Thymus (tissue), 11 donors: ENCODE measurements at regions not wholly inside any gene's neighbourhood (a gene's known extent, or its start where the extent isn't known, plus 50 kb on each side); places are given as distances from the start of the nearest gene placed in this dataset.

Source experiments
- DNase-seq, 9 donors: peaks; one replicate each; pipeline ENCODE4 v3.0.0-alpha.2; 2013; ENCODE audit warnings: low spot score in 9 of 9, low read depth in 6 of 9, missing footprints in 1 of 9
- H3K27ac ChIP-seq, 2 donors: one replicate each; pipeline ENCODE4 v1.5.1; 2013; ENCODE audit warnings: control low read depth in 1 of 2, low read depth in 1 of 2, low read length in 1 of 2, mild to moderate bottlenecking in 1 of 2, moderate library complexity in 1 of 2
- H3K27me3 ChIP-seq, 2 donors: one replicate each; pipeline ENCODE4 v1.5.1; 2013; ENCODE audit warnings: low read length in 1 of 2; ENCODE audit not compliant: control insufficient read depth in 2 of 2, insufficient read depth in 1 of 2
- H3K36me3 ChIP-seq, 2 donors: one replicate each; pipeline ENCODE4 v1.5.1; 2013; ENCODE audit warnings: low read length in 1 of 2, mild to moderate bottlenecking in 1 of 2, moderate library complexity in 1 of 2; ENCODE audit not compliant: control insufficient read depth in 2 of 2, insufficient read depth in 2 of 2
- H3K4me1 ChIP-seq, 2 donors: one replicate each; pipeline ENCODE4 v1.5.1; 2013; ENCODE audit warnings: low read length in 2 of 2; ENCODE audit not compliant: control insufficient read depth in 2 of 2, insufficient read depth in 2 of 2
- H3K4me3 ChIP-seq, 2 donors: one replicate each; pipeline ENCODE4 v1.5.1; 2013; ENCODE audit warnings: low read length in 2 of 2, control low read depth in 1 of 2, mild to moderate bottlenecking in 1 of 2
- H3K9me3 ChIP-seq, 2 donors: one replicate each; pipeline ENCODE4 v1.5.1; 2013; ENCODE audit warnings: low read length in 1 of 2, mild to moderate bottlenecking in 1 of 2; ENCODE audit not compliant: control insufficient read depth in 2 of 2, insufficient read depth in 1 of 2
- WGBS: extraction: QIAGEN DNeasy Blood & Tissue Kit; methylation state at CpG from one replicate; pipeline ENCODE4 v1.1.7; 2013; 5-methylcytosine and 5-hydroxymethylcytosine counted together
- donor health status: healthy.

DNA sequence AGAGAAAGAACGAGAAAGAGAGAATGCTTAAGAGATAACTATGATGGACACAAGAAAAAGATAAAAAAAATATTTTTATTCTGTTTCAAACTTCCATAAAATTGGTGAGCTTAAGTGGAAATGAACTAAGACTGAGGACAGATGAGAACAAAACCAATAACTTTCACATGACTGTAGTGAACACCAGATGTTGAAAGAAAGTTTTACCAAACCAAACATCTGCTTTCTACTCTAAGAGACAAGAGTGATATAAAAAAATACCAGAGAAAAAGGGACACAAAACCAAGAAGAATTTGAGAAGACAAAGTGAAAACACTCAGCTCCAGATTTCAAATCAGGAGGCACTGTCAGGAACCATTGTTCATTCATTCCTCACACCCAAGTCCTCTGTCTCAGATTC, 147.9 kb downstream of the IMPG2 start:
- Histone ChIP-seq H3K36me3 (no peaks in the 10 kb centered on the region), H3K9me3 (no peaks in the 10 kb centered on the region), H3K27me3 (no peaks in the 10 kb centered on the region), H3K4me3 (no peak overlapping the region), H3K4me1 (no peaks in the 10 kb centered on the region), H3K27ac (no peak overlapping the region)
- DNase-seq = no peak
- WGBS = 90% methylated on average over 1 of the region's 1 CpG

DNA sequence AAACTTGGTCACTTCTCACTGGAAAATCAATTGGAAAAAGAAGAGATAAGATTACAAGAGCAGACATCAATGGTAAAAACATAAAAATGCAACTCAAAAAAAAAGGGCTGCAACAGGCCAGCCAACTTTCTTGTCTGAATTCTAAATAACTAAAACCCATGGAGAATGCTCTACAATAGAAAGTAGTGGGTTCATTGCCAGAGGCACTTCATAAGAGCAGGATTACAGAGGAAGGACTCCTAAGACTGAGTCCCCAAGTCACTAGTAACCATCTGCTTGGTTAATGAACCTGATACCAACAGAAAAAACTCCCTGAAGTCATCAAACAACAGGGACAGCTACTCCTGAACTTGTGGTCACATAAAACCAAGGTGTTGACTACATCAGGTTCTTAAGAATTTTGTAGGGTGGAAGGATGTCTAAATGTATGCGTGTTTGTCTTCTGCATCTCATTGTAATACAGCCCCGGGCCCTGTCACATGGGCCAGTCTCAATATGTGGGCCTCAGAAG, 148.6 kb downstream of the IMPG2 start:
- Histone ChIP-seq H3K4me3 (no peak overlapping the region), H3K27me3 (no peaks in the 10 kb centered on the region), H3K27ac (no peak overlapping the region), H3K4me1 (no peaks in the 10 kb centered on the region), H3K36me3 (no peaks in the 10 kb centered on the region), H3K9me3 (no peaks in the 10 kb centered on the region)
- no peak for DNase-seq
- 95% methylated on average over 2 of the region's 2 CpGs for WGBS

DNA sequence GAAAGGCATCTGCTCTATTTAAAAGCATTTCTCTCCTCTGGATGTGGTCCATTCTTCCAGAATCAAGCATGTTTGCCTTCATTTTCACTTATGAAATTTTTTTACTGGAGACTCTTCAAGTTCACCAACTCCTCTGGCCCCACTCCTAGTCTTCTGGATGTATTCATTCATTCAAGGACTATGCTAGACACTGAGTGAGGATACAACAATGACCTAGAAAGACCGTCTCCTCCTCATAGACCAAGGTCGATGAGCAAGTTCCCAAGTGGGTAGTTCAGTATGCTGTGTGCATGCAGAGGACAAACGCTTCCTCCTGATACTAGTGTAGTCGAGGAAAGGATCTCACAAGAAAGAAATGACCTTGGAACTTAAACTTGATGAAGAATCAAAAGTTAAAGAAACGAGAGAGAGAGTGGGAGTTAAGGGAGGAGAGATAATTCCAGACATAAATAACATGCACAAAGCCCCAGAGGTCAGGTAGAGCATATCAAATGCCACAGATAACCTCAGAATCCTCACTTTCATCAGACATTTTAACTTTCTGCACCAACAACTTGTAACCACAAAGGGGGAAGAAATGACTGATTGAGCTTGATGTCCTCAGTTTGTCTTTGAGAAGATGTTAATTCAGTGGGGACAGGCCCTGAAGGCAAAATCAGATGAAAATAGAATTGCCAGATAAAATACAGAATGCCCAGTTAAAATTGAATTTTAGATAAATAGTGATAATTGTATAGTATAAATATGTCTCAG, 149.4 kb downstream of the IMPG2 start:
- H3K4me3 ChIP-seq = no peak overlapping the region
- no peaks in the 10 kb centered on the region for H3K9me3 ChIP-seq
- H3K27ac ChIP-seq = no peak overlapping the region
- no peak for DNase-seq
- no peaks in the 10 kb centered on the region for H3K27me3 ChIP-seq
- 94% methylated on average over 5 of the region's 5 CpGs for WGBS
- H3K36me3 ChIP-seq = no peaks in the 10 kb centered on the region
- no peaks in the 10 kb centered on the region for H3K4me1 ChIP-seq

DNA sequence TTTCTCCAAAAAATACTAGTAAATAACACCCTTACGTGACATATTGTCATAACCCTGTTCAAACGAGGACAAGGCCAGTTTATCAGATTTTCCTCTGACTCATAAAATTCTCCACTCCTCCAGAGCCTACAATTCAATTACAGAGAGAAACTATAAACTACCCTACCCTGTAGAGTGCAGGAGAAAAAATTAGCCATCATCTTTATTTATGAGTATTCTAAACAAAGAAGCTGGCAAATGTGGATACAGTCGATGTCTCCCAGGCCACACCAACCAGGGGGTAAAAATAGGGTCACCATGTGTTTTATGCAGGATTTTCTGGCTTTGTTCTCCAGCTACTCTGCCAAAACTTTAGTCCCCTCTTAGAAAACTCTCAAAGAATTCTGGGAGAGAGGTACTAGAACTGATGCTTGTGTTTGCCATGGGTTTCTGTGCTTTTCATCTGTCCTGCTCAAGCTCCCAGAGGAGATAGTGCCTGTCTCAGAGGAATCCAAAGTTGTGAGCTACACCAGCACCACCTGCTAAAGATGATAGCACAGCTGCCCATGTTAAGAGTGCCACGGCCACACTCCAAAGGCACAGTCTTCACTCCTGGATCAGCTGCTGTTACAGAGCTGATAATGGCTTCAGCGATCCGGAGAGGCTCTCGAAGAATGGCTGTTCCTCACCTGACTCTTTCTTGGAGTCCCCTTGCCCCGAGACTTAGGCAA, 150.2 kb downstream of the IMPG2 start:
- no peaks in the 10 kb centered on the region for H3K27me3 ChIP-seq
- H3K4me3 ChIP-seq = no peak overlapping the region
- H3K4me1 ChIP-seq = no peaks in the 10 kb centered on the region
- H3K36me3 ChIP-seq = no peaks in the 10 kb centered on the region
- 93% methylated on average over 8 of the region's 8 CpGs for WGBS
- no peaks in the 10 kb centered on the region for H3K9me3 ChIP-seq
- H3K27ac ChIP-seq = no peak overlapping the region
- DNase-seq = no peak

DNA sequence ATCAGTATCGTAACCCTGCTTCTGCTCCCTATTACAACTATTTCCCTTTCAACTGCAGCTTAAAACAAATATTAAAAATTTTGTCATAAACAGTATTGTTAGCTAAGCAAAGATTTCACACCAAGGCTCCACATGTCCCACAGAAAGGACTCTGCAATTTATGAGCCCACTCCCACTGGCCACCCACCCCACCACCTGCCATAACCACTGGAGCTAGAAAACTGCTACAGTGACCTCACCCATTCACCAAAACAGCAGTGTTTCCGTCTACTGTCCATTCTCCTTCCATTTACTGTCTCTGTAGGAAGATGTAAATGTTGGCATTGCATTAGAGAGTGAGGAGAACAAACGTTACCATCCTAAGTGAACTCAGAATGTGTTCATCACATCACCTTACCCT, 150.9 kb downstream of the IMPG2 start:
- no peak overlapping the region for H3K27ac ChIP-seq
- WGBS = 93% methylated on average over 3 of the region's 3 CpGs
- H3K9me3 ChIP-seq = no peaks in the 10 kb centered on the region
- H3K36me3 ChIP-seq = no peaks in the 10 kb centered on the region
- H3K4me3 ChIP-seq = no peak overlapping the region
- DNase-seq = no peak
- no peaks in the 10 kb centered on the region for H3K27me3 ChIP-seq
- H3K4me1 ChIP-seq = no peaks in the 10 kb centered on the region

DNA sequence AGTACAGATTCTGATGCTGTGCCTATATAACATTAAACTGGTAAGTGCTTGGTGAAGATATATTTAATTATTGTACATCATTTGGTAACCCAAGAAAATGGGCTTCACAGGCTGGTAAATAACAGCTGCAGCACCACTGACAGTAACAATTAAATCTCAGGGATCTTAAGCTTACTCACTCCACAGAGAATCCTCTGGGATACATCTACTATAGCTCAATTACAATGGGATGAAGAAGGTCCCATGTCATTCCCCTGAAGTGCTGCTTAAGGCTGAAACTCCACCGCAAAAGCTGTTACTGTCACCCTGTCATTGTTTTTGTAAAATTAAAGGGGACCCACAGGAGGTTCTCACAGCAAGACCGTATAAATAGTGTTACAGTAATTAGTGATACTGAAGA, 153.0 kb downstream of the IMPG2 start:
- Histone ChIP-seq H3K4me3 (no peak overlapping the region), H3K36me3 (no peaks in the 10 kb centered on the region), H3K9me3 (no peaks in the 10 kb centered on the region), H3K4me1 (no peaks in the 10 kb centered on the region), H3K27me3 (no peaks in the 10 kb centered on the region), H3K27ac (no peak overlapping the region)
- WGBS = 97% methylated on average over 2 of the region's 2 CpGs
- DNase-seq = no peak

DNA sequence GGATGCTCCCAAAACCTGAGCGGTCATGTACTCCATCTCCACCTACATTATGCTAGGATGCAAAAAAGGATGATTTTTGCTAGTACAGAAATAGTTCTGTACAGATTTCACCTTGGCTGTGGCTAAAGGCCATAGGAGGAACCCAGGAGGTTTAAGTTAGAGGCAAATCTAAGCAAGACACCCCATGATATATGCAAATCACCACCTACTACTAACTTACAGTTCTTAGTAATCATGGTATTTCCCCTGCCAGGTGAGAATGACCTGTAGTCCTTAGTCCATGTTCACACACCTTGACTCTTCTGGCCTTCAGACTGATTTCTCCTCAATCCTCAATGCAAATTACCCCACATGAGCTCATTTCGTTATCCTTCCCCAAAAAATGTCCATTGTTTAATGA, 154.2 kb downstream of the IMPG2 start:
- WGBS = 87% methylated on average over 2 of the region's 2 CpGs
- no peak for DNase-seq

DNA sequence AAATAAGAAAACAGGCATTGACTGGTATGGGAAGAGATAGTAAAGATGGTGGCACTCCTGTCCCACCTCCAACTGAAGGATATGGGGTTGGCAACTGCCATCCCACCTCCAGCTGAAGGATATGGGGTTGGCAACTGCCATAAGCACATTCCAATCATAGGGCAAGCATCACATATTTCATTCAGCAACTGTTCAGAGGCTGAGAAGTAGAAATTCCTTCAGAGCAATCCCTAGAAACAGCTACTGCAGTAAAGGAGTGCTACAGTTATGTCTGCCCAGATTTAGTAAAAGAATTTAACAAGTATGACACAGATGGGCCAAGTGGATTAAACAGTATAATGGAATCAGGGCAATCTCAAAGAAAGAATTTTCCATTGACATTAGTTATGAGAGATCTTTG, 156.8 kb downstream of the IMPG2 start:
- Histone ChIP-seq H3K36me3 (no peaks in the 10 kb centered on the region), H3K4me3 (no peak overlapping the region), H3K9me3 (no peaks in the 10 kb centered on the region), H3K4me1 (no peaks in the 10 kb centered on the region), H3K27me3 (no peaks in the 10 kb centered on the region), H3K27ac (no peak overlapping the region)
- DNase-seq = no peak

More for the DNA sequence above, 154.2 kb downstream of the IMPG2 start:
- Histone ChIP-seq H3K36me3 (no peaks in the 10 kb centered on the region), H3K9me3 (no peaks in the 10 kb centered on the region), H3K4me3 (no peak overlapping the region), H3K4me1 (no peaks in the 10 kb centered on the region), H3K27me3 (no peaks in the 10 kb centered on the region), H3K27ac (no peak overlapping the region)

DNA sequence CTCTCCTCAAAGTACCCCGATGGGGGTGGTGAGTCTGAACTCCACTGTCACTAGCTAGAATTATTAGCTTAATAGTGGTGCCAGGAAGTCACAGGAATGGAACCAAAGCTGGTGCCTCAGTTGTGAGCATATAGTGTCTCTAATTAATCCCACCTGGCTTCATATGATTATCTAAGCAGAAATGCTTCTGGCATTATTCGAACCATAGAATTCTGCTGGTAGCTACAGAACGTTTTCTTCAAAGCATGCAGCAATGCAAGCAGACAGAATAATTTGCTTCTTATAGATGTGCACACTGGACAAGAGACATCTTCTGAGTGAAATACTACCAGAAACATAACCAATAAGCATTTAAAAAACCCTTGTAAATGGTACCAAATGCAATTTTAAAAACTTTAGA, 160.9 kb downstream of the IMPG2 start:
- Histone ChIP-seq H3K36me3 (no peaks in the 10 kb centered on the region), H3K27me3 (no peaks in the 10 kb centered on the region), H3K27ac (no peak overlapping the region), H3K9me3 (no peaks in the 10 kb centered on the region), H3K4me1 (no peaks in the 10 kb centered on the region), H3K4me3 (no peak overlapping the region)
- WGBS = 96% methylated on average over 3 of the region's 3 CpGs
- DNase-seq = no peak
